HEK293T (cell line): ENCODE measurements at regions not wholly inside any gene's neighbourhood (a gene's known extent, or its start where the extent isn't known, plus 50 kb on each side); places are given as distances from the start of the nearest gene placed in this dataset.

Experiments used
- CTCF ChIA-PET: fragments of 350-600 bp; formaldehyde crosslinking; extraction: SDS; loops from one replicate; lab custom pipeline; 2021; ENCODE audit warnings: antibody characterized with exemption, inconsistent platforms; lab: Yijun Ruan, JAX
- POLR2A ChIA-PET: fragments of 350-600 bp; formaldehyde crosslinking; extraction: SDS; loops from one replicate; lab custom pipeline; 2020; ENCODE audit warnings: antibody characterized with exemption, inconsistent platforms; lab: Yijun Ruan, JAX
- DNase-seq: peaks from one replicate; pipeline ENCODE4 v3.0.0; 2012; ENCODE audit warnings: mixed read lengths; ENCODE audit errors: extremely low spot score
- ARNT ChIP-seq: fragments of 450-650 bp; IDR thresholded peaks from 2 replicates; pipeline ENCODE4 v1.6.1; 2017; ENCODE audit warnings: mild to moderate bottlenecking
- BHLHE40 ChIP-seq: fragments of 450-650 bp; IDR thresholded peaks from 2 replicates; pipeline ENCODE4 v1.6.1; 2016; ENCODE audit warnings: mild to moderate bottlenecking, moderate library complexity, borderline replicate concordance
- CTBP1 ChIP-seq: fragments of 450-650 bp; IDR thresholded peaks from 2 replicates; pipeline ENCODE4 v1.6.1; 2016; ENCODE audit warnings: borderline replicate concordance
- ELF4 ChIP-seq: fragments of 450-650 bp; IDR thresholded peaks from 2 replicates; pipeline ENCODE4 v1.6.1; 2017; ENCODE audit warnings: antibody characterized with exemption
- FOXA1 ChIP-seq: fragments of 450-650 bp; IDR thresholded peaks from 2 replicates; pipeline ENCODE4 v1.6.1; 2016; ENCODE audit warnings: mild to moderate bottlenecking
- FOXK2 ChIP-seq: fragments of 450-650 bp; IDR thresholded peaks from 2 replicates; pipeline ENCODE4 v1.6.1; 2016; ENCODE audit warnings: mild to moderate bottlenecking
- FOXM1 ChIP-seq: fragments of 450-650 bp; IDR thresholded peaks from 2 replicates; pipeline ENCODE4 v1.6.1; 2017; ENCODE audit warnings: mild to moderate bottlenecking, borderline replicate concordance
- HDGF ChIP-seq: fragments of 450-650 bp; IDR thresholded peaks from 2 replicates; pipeline ENCODE4 v1.6.1; 2017; ENCODE audit warnings: antibody characterized with exemption, borderline replicate concordance
- L3MBTL2 ChIP-seq: fragments of 450-650 bp; conservative IDR thresholded peaks from 2 replicates; pipeline ENCODE4 v1.6.1; 2016; ENCODE audit warnings: mild to moderate bottlenecking
- LEF1 ChIP-seq: fragments of 450-650 bp; IDR thresholded peaks from 2 replicates; pipeline ENCODE4 v1.6.1; 2017; ENCODE audit warnings: mild to moderate bottlenecking, borderline replicate concordance
- NFRKB ChIP-seq: fragments of 450-650 bp; IDR thresholded peaks from 2 replicates; pipeline ENCODE4 v1.6.1; 2016; ENCODE audit warnings: mild to moderate bottlenecking, moderate library complexity
- PKNOX1 ChIP-seq: fragments of 450-650 bp; IDR thresholded peaks from 2 replicates; pipeline ENCODE4 v1.6.1; 2016
- SP1 ChIP-seq: fragments of 450-650 bp; IDR thresholded peaks from 2 replicates; pipeline ENCODE4 v1.6.1; 2017
- SUZ12 ChIP-seq: fragments of 450-650 bp; IDR thresholded peaks from 2 replicates; pipeline ENCODE4 v1.6.1; 2016; ENCODE audit warnings: mild to moderate bottlenecking
- TARDBP ChIP-seq: fragments of 450-650 bp; IDR thresholded peaks from 2 replicates; pipeline ENCODE4 v1.6.1; 2016
- ZNF384 ChIP-seq: fragments of 450-650 bp; IDR thresholded peaks from 2 replicates; pipeline ENCODE4 v1.6.1; 2016

- ChIA-PET CTCF (no interaction called here), POLR2A (no interaction called here)
- no peak for DNase-seq
- TF ChIP-seq PKNOX1 (no peak), HDGF (no peak), SUZ12 (no peak), SP1 (no peak), BHLHE40 (no peak), FOXA1 (no peak), NFRKB (no peak), ELF4 (no peak), TARDBP (no peak), ARNT (no peak), LEF1 (no peak)
Measured at GRCh38 chr2:15753811-15754702, 162.4 kb downstream of the DDX1 start.

- ChIA-PET POLR2A (no interaction called here), CTCF (no interaction called here)
- TF ChIP-seq TARDBP, result no peak
- TF ChIP-seq BHLHE40, result no peak
- TF ChIP-seq CTBP1, result no peak
- TF ChIP-seq ZNF384, result no peak
- no peak for TF ChIP-seq FOXK2
- TF ChIP-seq SP1, result no peak
- TF ChIP-seq ARNT, result no peak
- TF ChIP-seq PKNOX1, result no peak
- TF ChIP-seq HDGF, result no peak
- TF ChIP-seq L3MBTL2, result no peak
- TF ChIP-seq SUZ12, result no peak
- no peak for TF ChIP-seq NFRKB
- TF ChIP-seq FOXA1, result no peak
- no peak for TF ChIP-seq FOXM1
- TF ChIP-seq ELF4, result no peak
- no peak for TF ChIP-seq LEF1
- DNase-seq, result no peak
Measured at GRCh38 chr2:15754703-15755099, 163.0 kb downstream of the DDX1 start.

- no peak for DNase-seq
- ChIA-PET CTCF (no interaction called here), POLR2A (no interaction called here)
- no peak for TF ChIP-seq L3MBTL2
- no peak for TF ChIP-seq LEF1
- TF ChIP-seq PKNOX1, result no peak
- TF ChIP-seq NFRKB, result no peak
- no peak for TF ChIP-seq ELF4
- no peak for TF ChIP-seq FOXK2
- TF ChIP-seq SUZ12, result no peak
- no peak for TF ChIP-seq TARDBP
- TF ChIP-seq FOXA1, result no peak
- no peak for TF ChIP-seq BHLHE40
- no peak for TF ChIP-seq FOXM1
- TF ChIP-seq CTBP1, result no peak
- TF ChIP-seq ZNF384, result no peak
- TF ChIP-seq SP1, result no peak
- TF ChIP-seq HDGF, result no peak
- no peak for TF ChIP-seq ARNT
Measured at GRCh38 chr2:15755528-15755927, 163.9 kb downstream of the DDX1 start.

GRCh38 chr2:15756011-15756550 lies 164.4 kb downstream of the DDX1 start:
- no peak for TF ChIP-seq SP1
- no peak for TF ChIP-seq CTBP1
- TF ChIP-seq LEF1, result no peak
- no peak for TF ChIP-seq BHLHE40
- TF ChIP-seq FOXM1, result no peak
- TF ChIP-seq PKNOX1, result no peak
- no peak for TF ChIP-seq L3MBTL2
- TF ChIP-seq TARDBP, result no peak
- TF ChIP-seq ZNF384, result no peak
- no peak for TF ChIP-seq FOXA1
- TF ChIP-seq NFRKB, result no peak
- ChIA-PET POLR2A (no interaction called here), CTCF (no interaction called here)
- no peak for DNase-seq
